H9 (cell line): ENCODE measurements at regions not wholly inside any gene's neighbourhood (a gene's known extent, or its start where the extent isn't known, plus 50 kb on each side); places are given as distances from the start of the nearest gene placed in this dataset.

Source experiments
- DNase-seq: peaks from one replicate; pipeline ENCODE4 v3.0.0-alpha.2; 2017
- H2AFZ ChIP-seq: one replicate; pipeline ENCODE4 v1.6.1; 2013; ENCODE audit warnings: mild to moderate bottlenecking, low read length, control low read depth, moderate library complexity
- H2AK5ac ChIP-seq: 2 replicates; pipeline ENCODE4 v1.6.1; 2013; ENCODE audit warnings: low read length, control low read depth, mixed read lengths; ENCODE audit not compliant: insufficient read length
- H2BK120ac ChIP-seq: one replicate; pipeline ENCODE4 v1.6.1; 2013; ENCODE audit warnings: low read depth, mild to moderate bottlenecking, low read length, control low read depth, inconsistent platforms; ENCODE audit not compliant: poor library complexity, severe bottlenecking
- H2BK12ac ChIP-seq: 2 replicates; pipeline ENCODE4 v1.6.1; 2013; ENCODE audit warnings: low read length, control low read depth, mixed read lengths, low read depth; ENCODE audit not compliant: insufficient read length
- H2BK15ac ChIP-seq: 2 replicates; pipeline ENCODE4 v1.6.1; 2013; ENCODE audit warnings: low read depth, low read length, control low read depth
- H2BK20ac ChIP-seq: one replicate; pipeline ENCODE4 v1.6.1; 2013; ENCODE audit warnings: low read depth, mild to moderate bottlenecking, low read length, control low read depth, inconsistent platforms; ENCODE audit not compliant: poor library complexity, severe bottlenecking
- H2BK5ac ChIP-seq: 2 replicates; pipeline ENCODE4 v1.6.1; 2013; ENCODE audit warnings: low read length, control low read depth, mixed read lengths; ENCODE audit not compliant: insufficient read length
- H3K14ac ChIP-seq: 2 replicates; pipeline ENCODE4 v1.6.1; 2013; ENCODE audit warnings: low read length, control low read depth; ENCODE audit not compliant: insufficient read depth
- H3K18ac ChIP-seq: 2 replicates; pipeline ENCODE4 v1.6.1; 2013; ENCODE audit warnings: low read depth, mild to moderate bottlenecking, mixed read lengths, low read length, control low read depth; ENCODE audit not compliant: insufficient read length
- H3K23ac ChIP-seq: 2 replicates; pipeline ENCODE4 v1.6.1; 2013; ENCODE audit warnings: low read length, control low read depth, mixed read lengths, low read depth; ENCODE audit not compliant: insufficient read length
- H3K23me2 ChIP-seq: 2 replicates; pipeline ENCODE4 v1.6.1; 2013; ENCODE audit warnings: low read depth, mild to moderate bottlenecking, mixed read lengths, low read length, control low read depth; ENCODE audit not compliant: insufficient read length, poor library complexity, severe bottlenecking
- H3K27ac ChIP-seq: 2 replicates; pipeline ENCODE4 v1.5.1; 2013; ENCODE audit warnings: low read length, control low read depth, mixed read lengths, low read depth; ENCODE audit not compliant: insufficient read length
- H3K27me3 ChIP-seq: 2 replicates; pipeline ENCODE4 v1.6.1; 2013; ENCODE audit warnings: low read length, control low read depth, inconsistent platforms; ENCODE audit not compliant: insufficient read depth
- H3K4ac ChIP-seq: 2 replicates; pipeline ENCODE4 v1.6.1; 2013; ENCODE audit warnings: low read depth, mild to moderate bottlenecking, control low read depth, inconsistent platforms, low read length, moderate library complexity
- H3K4me1 ChIP-seq: 2 replicates; pipeline ENCODE4 v1.6.1; 2013; ENCODE audit warnings: low read length, control low read depth, inconsistent platforms; ENCODE audit not compliant: insufficient read depth
- H3K4me2 ChIP-seq: 2 replicates; pipeline ENCODE4 v1.6.1; 2013; ENCODE audit warnings: low read length, control low read depth, mixed read lengths; ENCODE audit not compliant: insufficient read length, insufficient read depth
- H3K56ac ChIP-seq: 2 replicates; pipeline ENCODE4 v1.6.1; 2013; ENCODE audit warnings: low read depth, mild to moderate bottlenecking, mixed read lengths, low read length, control low read depth; ENCODE audit not compliant: insufficient read length
- H3K79me1 ChIP-seq: 2 replicates; pipeline ENCODE4 v1.6.1; 2013; ENCODE audit warnings: low read depth, mild to moderate bottlenecking, moderate library complexity, low read length, control low read depth, inconsistent platforms; ENCODE audit not compliant: insufficient read depth, poor library complexity, severe bottlenecking
- H3K79me2 ChIP-seq: 2 replicates; pipeline ENCODE4 v1.6.1; 2013; ENCODE audit warnings: low read length, control low read depth, inconsistent platforms; ENCODE audit not compliant: insufficient read depth
- H3K9ac ChIP-seq: 2 replicates; pipeline ENCODE4 v1.6.1; 2013; ENCODE audit warnings: low read length, control low read depth, mixed read lengths; ENCODE audit not compliant: insufficient read length; ENCODE audit errors: extremely low read depth
- H3K9me3 ChIP-seq: one replicate; pipeline ENCODE4 v1.6.1; 2013; ENCODE audit warnings: low read depth, low read length, inconsistent platforms; ENCODE audit not compliant: control insufficient read depth
- H3T11ph ChIP-seq: one replicate; pipeline ENCODE4 v1.6.1; 2013; ENCODE audit warnings: mild to moderate bottlenecking, low read length, control low read depth, inconsistent platforms
- H4K20me1 ChIP-seq: one replicate; pipeline ENCODE4 v1.6.1; 2013; ENCODE audit not compliant: control insufficient read depth, insufficient read length, insufficient read depth
- H4K5ac ChIP-seq: 2 replicates; pipeline ENCODE4 v1.6.1; 2013; ENCODE audit warnings: low read depth, mild to moderate bottlenecking, mixed read lengths, low read length, control low read depth; ENCODE audit not compliant: insufficient read length
- H4K8ac ChIP-seq: replicated peaks from 2 replicates; pipeline ENCODE4 v1.6.1; 2013; ENCODE audit warnings: low read length, control low read depth, mixed read lengths, low read depth; ENCODE audit not compliant: insufficient read length
- H4K91ac ChIP-seq: 2 replicates; pipeline ENCODE4 v1.6.1; 2013; ENCODE audit warnings: low read depth, mild to moderate bottlenecking, moderate library complexity, mixed read lengths, low read length, control low read depth; ENCODE audit not compliant: insufficient read length
- H3K27ac Mint-ChIP-seq, 3 experiments: 2 replicates in 2 of 3; 3 replicates in 1 of 3; pipeline ENCODE4 v1.8.0; 2020 to 2021; ENCODE audit warnings: mixed read lengths in 3 of 3, mild to moderate bottlenecking in 1 of 3, moderate library complexity in 1 of 3
- H3K27me3 Mint-ChIP-seq: 2 replicates; pipeline ENCODE4 v1.8.0; 2021; ENCODE audit warnings: low read depth, mild to moderate bottlenecking, moderate library complexity, mixed read lengths
- H3K36me3 Mint-ChIP-seq, 3 experiments: 2 replicates in 2 of 3; 3 replicates in 1 of 3; pipeline ENCODE4 v1.8.0; 2020 to 2021; ENCODE audit warnings: low read depth in 3 of 3, mixed read lengths in 3 of 3; ENCODE audit not compliant: insufficient read depth in 1 of 3
- H3K4me1 Mint-ChIP-seq, 2 experiments: 2 replicates each; pipeline ENCODE4 v1.8.0; 2020; ENCODE audit warnings: mixed read lengths in 2 of 2
- H3K4me3 Mint-ChIP-seq, 2 experiments: 2 replicates in 1 of 2; 3 replicates in 1 of 2; pipeline ENCODE4 v1.8.0; 2020 to 2021; ENCODE audit warnings: mild to moderate bottlenecking in 2 of 2, mixed read lengths in 2 of 2, moderate library complexity in 1 of 2
- H3K9me3 Mint-ChIP-seq, 2 experiments: 2 replicates in 1 of 2; 3 replicates in 1 of 2; pipeline ENCODE4 v1.8.0; 2020; ENCODE audit warnings: mild to moderate bottlenecking in 2 of 2, mixed read lengths in 2 of 2, moderate library complexity in 1 of 2
- WGBS: extraction: QIAGEN DNeasy Blood & Tissue Kit; methylation state at CpG from one replicate; pipeline ENCODE4 v1.1.7; 2013; ENCODE audit warnings: missing lambda C conversion rate, low lambda C conversion rate, mixed read lengths; ENCODE audit not compliant: insufficient read length; ENCODE audit errors: extremely low coverage; 5-methylcytosine and 5-hydroxymethylcytosine counted together
- TF ChIP-seq, protein P1 (sequence below): fragments of 200-600 bp; sonication (generic); conservative IDR thresholded peaks from 3 replicates; pipeline ENCODE4 v1.8.0; 2021; ENCODE audit warnings: antibody characterized with exemption, mild to moderate bottlenecking

DNA sequence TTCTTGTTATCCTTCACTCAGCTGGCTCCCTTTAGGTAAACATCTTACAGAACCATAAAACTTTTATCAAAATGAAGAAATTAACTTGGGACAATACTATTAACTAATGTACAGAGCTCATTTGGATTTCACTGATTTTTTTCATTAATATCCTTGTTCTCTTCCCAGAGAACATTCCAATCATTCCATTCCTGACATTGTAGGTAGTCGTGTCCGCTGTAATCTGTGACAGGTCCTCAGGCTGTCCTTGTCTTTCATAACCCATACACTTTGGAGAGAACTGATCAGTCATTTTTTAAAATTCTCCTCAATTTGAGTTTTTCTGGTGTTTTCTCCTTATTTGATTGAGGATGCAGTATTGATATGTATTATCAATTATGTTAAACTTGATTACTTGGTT is 916.8 kb downstream of the GALC start:
- Histone ChIP-seq H3K27ac (no peak overlapping the region), H2AK5ac (no peak overlapping the region), H3K27me3 (no peaks in the 10 kb centered on the region), H2BK120ac (no peak overlapping the region), H3K9ac (no peak overlapping the region), H2BK12ac (no peak overlapping the region), H4K20me1 (no peaks in the 10 kb centered on the region), H3K56ac (no peak overlapping the region), H2BK15ac (no peak overlapping the region), H3K4me2 (no peak overlapping the region), H2BK20ac (no peak overlapping the region), H3K9me3 (no peaks in the 10 kb centered on the region), H3K79me2 (no peaks in the 10 kb centered on the region), H3T11ph (no peak overlapping the region), H3K4me1 (no peaks in the 10 kb centered on the region), H4K5ac (no peak overlapping the region), H4K8ac (no peak overlapping the region), H3K18ac (no peak overlapping the region), H3K4ac (no peak overlapping the region), H4K91ac (no peak overlapping the region), H2BK5ac (no peak overlapping the region), H3K14ac (no peak overlapping the region), H3K23ac (no peak overlapping the region), H3K79me1 (no peaks in the 10 kb centered on the region), H2AFZ (no peak overlapping the region), H3K23me2 (no peaks in the 10 kb centered on the region)
- WGBS = no CpG with 5 or more reads among the region's 2 CpGs
- Mint-ChIP-seq H3K27me3 (peaks cover 3% of the 10 kb centered on the region; the same call in 1 of the 2 replicates), H3K4me1 (peaks cover 0 to 10% of the 10 kb centered on the region in 2 experiments; a peak in 2 of 4 replicates), H3K9me3 (no peaks in the 10 kb centered on the region), H3K36me3 (no peaks in the 10 kb centered on the region), H3K4me3 (no peak overlapping the region), H3K27ac (no peak overlapping the region)
- TF ChIP-seq, protein P1, sequence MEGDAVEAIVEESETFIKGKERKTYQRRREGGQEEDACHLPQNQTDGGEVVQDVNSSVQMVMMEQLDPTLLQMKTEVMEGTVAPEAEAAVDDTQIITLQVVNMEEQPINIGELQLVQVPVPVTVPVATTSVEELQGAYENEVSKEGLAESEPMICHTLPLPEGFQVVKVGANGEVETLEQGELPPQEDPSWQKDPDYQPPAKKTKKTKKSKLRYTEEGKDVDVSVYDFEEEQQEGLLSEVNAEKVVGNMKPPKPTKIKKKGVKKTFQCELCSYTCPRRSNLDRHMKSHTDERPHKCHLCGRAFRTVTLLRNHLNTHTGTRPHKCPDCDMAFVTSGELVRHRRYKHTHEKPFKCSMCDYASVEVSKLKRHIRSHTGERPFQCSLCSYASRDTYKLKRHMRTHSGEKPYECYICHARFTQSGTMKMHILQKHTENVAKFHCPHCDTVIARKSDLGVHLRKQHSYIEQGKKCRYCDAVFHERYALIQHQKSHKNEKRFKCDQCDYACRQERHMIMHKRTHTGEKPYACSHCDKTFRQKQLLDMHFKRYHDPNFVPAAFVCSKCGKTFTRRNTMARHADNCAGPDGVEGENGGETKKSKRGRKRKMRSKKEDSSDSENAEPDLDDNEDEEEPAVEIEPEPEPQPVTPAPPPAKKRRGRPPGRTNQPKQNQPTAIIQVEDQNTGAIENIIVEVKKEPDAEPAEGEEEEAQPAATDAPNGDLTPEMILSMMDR = no peak
- DNase-seq = no peak
